Pons (tissue), 1 donor: ENCODE measurements at regions not wholly inside any gene's neighbourhood (a gene's known extent, or its start where the extent isn't known, plus 50 kb on each side); places are given as distances from the start of the nearest gene placed in this dataset.

Experiments used
- DNase-seq: peaks from one replicate; pipeline ENCODE4 v3.0.0-alpha.2; 2016; ENCODE audit warnings: low spot score

DNA sequence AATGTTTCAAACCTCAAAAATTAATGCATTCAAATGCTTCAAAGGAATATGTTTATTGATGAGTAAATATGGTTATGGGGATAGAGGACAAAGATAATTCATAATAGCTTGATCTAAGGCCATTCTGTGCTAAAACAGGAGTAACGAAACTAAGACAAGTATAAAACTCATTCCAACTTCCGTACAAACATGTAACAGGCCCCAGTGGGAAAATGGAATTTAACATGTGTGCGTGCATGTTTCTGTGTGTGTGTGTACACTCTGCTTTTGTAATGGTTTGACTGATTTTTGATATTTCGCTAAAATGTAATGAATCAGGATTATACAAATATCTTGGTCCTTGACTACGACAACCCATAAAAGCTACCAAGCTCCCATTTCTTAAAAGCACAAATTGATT lies 91.0 kb downstream of the KLF12 start:
- DNase-seq = no peak

DNA sequence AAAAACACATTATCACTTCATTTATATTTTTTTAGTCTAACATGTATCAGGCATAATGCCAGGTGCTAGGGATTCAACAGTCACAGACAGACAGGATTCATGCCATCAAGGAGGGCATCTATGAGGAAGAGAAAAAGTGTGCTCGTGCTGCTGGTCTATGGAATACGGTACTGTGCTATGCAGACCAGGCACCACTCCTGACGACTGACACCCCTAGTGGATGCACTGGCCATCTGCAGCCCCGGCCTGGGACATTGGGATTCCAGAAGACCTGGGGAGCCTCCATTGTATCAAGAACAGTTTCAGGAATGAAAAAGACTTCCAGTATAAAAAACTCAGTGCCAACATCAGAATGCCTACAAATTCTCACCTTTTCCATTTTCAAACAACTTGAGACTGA lies 94.0 kb downstream of the KLF12 start:
- no peak for DNase-seq

DNA sequence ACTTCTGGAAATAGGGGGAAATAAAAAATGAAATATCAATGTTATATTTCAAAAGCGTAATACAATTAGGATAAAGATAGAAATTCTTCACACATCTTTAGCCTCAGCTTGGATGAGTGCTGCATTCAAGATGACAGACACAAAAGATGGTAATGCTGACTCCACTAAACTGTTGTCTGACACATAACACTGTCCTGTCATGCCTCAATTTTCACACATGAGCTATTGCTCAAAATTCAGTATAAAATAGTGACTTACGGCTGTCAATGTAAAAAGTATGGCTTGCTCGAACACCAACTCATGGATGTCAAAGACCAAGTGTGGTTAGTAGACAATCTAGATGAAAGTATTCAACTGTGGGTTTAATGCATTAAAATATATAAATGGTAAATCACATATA lies 94.5 kb downstream of the KLF12 start:
- no peak for DNase-seq

DNA sequence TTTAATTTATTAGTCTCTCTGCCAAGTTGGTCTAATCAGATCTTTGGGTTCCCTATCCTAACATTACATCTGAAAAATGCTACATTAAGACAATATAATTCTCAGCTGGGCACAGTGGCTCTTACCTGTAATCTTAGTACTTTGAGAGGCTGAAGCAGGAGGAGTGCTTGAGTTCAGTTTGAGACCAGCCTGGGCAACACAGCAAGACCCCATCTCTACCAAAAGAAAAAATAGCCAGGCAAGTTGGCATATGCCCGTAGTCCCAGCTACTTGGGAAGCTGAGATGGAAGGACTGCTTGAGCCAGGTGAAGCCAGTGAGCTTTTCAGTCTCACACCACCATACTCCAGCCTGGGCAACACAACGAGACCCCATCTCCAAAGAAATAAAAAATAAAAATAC lies 95.0 kb downstream of the KLF12 start:
- no peak for DNase-seq

DNA sequence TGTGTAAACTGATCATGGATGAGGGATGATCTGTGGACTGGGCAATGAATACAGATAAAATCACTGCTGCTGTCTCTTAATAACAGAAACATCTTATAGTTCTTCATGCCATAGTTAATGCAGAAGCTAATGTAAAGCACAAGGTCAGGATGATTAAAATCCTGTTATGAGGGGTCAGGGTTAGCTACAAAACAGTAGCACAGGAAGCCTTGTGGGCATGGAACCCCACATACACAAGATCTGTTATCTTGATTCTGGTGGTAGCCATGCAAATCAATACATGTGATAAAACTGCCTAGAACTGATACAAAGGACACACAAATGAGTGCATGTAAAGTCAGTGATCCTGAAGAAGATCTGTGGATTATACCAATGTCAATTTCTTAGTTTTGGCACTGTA lies 96.4 kb downstream of the KLF12 start:
- no peak for DNase-seq

DNA sequence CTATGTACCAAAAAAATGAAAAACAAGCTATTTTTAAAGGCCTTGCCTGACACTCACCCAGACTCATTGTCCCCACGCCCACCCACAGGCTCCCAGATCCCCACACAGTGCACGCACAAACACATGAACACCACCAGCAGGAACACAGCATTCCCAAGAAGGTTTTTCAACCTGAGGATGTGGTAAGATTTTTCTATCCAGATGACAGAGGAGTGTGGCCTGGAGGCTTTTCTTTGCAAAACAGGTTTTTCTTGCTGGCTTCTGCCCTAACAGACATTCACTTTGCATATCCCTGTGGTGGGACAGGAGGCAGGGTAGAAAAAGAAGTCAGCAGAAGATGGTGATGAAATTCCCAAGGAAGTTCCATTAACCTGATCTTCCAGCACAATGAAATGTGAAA lies 97.8 kb downstream of the KLF12 start:
- DNase-seq = no peak

DNA sequence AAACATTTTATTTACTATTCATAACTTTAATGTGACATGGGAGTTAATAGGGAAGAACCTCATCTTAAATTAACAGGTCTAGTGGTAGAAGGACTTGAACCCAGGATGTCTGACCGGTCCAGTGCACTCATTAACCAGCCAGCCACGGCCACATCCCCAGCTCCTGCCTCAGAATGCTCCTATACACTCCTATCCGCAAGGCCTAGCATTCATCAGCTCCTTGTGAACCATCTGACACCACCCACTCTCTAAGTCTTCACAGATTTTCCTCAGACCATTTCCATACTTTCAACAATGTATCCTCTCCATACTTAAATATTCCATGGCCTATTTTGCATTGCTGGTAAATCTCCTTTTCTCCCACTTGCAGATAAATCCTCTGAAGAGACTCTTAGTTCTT lies 98.3 kb downstream of the KLF12 start:
- DNase-seq = no peak

DNA sequence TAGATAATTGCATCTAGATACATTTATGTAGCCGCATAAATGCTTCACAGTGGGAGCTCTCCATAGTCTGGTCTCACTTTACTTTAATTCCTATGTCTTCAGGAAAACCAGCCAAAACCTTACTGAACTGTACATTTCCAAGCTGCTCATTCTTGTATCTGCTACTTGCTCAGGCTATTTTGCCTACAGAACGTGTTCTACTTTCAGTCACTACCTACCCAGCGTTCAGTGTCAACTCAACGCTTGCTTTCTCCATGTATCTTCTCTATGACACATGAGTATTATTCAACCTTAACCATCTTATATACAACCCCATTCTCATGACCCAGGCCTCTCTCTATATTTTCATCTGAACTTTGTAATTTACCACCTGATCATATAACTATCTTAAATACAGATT lies 101.9 kb downstream of the KLF12 start:
- no peak for DNase-seq

DNA sequence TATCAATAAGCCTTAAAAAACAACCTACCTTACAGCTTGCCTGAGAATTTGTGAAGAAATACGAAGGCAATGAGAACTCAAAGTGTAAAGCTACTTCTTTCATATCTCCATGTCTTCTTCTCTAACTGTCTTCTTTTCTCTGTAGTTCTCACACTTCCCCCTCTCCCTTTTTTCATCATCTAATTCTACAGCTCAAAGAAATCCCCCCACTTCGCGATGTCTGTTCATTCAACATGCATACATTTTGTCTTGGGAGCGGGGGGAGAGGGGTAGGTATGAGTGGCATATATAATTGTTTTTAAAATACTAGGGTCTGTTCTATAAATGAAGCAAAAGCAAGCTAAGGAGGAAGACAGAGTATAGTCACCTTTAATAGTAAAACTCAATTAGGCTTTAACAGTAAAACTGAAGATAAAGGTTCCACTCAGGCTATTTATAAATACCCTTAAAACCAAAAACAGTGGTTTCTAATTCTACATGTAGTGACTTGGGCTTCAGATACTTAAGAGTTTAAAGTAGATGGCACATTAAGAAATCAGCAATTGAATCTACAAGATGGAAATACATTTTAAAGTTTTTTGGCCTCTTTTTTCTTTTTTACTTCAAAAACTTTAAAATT lies 106.9 kb downstream of the KLF12 start:
- no peak for DNase-seq

DNA sequence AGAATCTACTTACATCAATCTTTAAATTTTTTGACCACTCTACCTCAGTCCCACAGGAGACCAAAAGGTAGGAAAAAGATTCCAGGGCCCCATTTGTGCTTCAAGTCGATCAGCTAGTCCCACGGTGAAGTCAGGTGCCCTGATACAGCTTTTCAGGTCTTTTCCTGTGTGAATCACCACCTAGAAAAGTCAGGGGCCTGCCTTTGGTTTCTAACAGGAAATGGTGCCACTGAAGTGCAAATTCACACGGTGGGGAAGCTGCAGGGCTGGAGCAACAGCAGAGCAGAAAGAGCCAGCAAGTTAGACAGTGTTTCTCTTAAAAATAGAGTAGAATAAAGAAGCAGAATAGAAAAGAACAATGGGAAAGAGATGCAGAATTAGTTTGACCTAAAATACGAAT lies 107.5 kb downstream of the KLF12 start:
- DNase-seq = peak; percentile 26

DNA sequence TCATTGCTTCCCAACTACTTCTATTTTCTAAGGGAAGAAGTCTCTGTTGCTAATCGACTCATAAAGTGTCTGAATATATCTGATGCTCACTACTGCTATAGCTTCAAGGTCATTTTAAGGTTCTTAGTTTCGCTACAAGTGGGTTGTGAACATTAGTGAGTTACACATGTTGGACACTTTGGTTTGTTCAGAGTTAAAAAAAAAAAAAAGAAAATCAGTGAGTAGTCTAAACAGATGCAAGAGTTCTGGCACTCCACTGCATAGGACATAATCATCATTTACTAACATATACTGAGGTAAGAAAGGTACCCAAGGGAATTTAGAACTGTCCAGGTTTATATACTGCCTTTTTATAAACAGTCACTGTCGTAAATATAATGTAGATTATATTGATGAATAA lies 108.8 kb downstream of the KLF12 start:
- DNase-seq = no peak

DNA sequence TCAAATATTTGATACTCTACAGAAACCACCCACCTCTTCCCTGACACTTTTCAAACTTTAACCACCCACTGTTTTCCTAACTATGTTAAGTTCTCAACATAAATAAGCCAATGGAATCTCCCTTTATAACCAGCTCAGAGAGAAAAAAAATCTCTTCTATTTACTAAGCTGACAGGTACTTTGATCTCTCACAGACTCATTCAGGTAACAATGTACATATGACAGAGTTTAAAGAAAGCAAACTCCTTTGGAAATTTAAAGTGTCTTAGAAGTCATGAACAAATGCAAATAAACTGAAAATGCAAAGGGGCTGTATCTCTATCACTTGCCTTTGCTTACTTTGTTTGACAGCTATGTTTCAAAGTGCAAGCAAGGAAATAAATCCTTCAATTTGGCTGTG lies 109.3 kb downstream of the KLF12 start:
- no peak for DNase-seq

DNA sequence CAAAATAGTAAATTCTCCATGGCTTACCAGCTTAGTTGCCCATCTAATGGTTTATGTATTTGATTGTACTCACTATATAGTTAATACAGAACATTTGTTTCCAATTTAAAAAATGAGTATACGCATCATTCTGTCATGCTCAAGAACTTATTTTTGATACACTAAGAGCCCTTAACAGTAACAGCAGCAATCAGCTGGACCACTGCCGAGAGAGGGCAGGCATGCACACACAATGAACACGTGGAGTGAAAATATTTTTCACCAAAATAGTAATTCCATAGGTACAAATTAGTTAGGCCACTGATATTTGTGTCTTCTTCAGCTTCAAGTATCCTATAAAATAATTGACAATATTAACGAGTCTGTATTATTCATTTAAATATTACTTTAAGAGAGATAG lies 109.9 kb downstream of the KLF12 start:
- DNase-seq = no peak

DNA sequence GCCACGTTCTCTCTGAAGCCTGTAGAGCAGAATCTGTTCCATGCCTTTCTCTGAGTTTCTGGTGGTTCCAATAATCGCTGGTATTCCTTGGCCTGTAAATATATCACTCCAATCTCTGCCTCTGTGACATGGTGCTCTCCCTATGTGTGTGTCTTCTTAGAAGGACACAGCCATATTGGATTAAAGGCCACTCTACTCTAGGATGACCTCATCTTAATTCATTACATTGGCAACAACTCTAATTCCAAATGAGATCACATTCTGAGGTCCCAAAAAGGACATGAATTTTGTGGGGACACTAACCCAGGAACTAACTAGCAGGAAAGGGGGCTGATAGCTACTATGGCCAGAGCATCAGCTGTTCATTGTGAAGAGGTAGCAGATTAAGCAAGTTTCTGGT lies 110.7 kb downstream of the KLF12 start:
- DNase-seq = no peak

DNA sequence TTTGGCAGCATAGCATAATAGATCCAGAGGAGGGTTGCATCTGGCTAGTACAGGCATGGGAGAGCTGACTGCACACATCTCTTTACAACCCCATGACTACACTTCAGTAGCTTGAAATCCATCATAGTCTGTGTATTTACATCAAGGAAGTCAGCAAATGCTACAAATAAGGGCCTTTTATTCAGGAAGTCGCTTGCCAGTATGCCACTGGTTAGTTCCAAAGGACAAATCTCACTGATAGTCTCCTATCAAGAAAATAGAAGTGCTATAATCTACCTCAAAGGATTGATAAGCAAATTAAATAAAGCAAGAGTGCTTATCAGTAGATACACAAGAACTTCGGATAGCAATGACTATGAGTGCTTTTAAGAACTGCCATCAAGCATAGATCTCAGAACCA lies 112.7 kb downstream of the KLF12 start:
- DNase-seq = no peak

DNA sequence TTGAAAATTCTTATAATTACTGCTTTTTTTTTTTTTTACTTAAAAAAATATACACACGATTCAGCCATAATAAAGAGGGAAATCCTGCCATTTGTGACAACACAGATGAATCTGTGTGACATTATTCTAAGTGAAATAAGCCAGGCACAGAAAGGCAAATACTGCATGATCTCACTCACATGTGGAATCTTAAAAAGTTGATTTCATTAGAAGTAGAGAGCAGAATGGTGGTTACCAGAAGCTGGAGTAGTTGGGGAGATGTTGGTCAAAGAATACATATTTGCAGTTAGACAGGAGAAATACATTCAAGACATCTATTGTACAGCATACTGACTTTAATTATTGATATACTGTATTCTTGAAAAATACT lies 116.2 kb downstream of the KLF12 start:
- no peak for DNase-seq

DNA sequence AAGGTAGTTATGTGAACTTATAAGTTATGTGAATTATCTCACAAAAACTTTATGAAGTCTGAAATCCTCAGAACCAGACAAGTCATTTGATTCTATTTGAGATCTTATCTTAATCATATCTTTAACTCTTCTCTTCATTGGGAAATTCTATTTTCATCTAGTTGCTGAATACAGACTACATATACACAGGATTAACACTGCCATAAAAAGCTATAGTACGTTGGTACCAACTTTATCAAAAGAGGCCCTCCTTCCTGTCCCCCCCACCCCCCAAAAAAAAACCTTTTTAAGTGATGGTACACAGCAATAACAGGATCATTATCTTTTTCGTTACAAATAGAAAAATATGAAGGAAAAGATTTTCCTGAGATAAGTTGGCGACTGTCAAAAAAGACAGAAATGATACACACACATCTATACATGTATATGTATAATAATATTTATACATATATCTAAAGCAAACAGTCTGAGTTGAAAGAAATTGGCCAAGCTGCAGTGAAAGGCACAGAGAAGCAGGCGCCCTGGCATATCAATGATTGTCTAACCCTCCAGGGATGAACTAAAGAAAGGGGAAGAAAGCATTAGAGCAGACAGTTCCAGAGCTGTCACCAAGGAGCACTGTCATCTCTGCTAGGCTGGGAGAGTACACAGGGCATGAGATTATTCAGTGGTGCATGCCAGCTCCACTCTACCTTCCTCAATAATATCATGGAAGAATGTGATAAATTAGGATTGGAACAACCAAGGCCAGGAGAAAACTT lies 116.7 kb downstream of the KLF12 start:
- DNase-seq = no peak

DNA sequence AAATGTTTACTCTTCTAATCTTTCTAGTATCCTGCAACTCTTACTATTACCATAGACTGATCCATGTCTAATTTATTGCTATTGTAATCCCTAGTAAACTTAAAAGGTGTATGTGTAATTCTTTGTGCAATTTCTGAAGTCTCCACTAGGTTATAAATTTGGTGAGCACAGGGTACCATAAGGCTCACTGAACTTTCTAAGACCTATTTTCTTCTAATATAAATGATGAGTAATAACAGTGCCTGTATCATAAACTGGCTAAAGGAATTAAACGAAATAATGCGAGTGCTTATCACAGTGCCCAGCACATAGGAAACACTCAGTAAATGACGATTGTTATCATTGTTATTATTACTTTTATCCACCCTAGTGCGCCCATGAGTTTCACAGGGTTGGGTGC lies 119.1 kb downstream of the KLF12 start:
- no peak for DNase-seq

DNA sequence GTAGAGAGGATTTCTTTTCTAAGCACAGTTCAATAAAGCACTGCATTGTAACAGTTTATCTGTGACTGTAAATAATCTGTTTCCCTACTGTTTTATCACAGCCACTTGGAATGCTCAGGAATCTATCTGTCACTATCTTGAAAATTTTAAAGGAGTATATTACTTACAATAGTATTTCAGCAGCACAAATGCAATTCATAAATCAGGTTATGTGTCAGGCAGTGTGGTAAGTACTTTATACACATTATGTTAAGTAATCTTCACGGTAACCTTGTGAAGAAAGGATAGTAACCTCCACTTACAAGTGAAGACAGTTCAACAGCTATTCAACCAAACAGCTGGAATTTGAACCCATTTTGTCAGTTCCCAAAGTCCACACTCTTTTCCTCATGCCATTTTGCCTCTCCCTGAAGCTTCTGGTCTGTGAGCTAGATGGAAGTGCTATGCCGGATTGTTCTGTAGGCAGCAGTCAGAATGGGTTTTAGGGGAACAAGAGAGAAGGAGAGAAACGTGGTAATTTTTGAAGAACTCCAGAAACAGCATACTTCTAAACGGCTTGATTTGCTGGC lies 125.0 kb downstream of the KLF12 start:
- no peak for DNase-seq

DNA sequence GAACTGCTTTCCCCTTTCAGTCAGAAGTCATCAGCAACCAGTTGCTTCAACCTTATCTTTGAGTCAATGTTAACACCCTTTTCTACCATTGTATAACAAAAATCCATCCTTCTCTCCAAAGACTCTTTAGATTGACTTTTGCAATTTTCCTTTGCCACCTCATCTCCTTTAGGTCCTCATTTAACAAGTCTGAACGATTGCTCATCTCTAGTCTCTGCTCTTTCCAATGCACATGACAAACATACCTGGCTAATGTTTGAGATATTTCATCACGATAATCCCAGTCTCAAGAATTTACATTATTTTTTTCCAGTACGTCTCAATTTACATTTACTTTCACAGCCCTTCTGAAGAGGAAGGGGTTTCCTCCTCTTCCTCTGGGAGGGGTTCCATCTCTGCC lies 127.5 kb downstream of the KLF12 start:
- no peak for DNase-seq

DNA sequence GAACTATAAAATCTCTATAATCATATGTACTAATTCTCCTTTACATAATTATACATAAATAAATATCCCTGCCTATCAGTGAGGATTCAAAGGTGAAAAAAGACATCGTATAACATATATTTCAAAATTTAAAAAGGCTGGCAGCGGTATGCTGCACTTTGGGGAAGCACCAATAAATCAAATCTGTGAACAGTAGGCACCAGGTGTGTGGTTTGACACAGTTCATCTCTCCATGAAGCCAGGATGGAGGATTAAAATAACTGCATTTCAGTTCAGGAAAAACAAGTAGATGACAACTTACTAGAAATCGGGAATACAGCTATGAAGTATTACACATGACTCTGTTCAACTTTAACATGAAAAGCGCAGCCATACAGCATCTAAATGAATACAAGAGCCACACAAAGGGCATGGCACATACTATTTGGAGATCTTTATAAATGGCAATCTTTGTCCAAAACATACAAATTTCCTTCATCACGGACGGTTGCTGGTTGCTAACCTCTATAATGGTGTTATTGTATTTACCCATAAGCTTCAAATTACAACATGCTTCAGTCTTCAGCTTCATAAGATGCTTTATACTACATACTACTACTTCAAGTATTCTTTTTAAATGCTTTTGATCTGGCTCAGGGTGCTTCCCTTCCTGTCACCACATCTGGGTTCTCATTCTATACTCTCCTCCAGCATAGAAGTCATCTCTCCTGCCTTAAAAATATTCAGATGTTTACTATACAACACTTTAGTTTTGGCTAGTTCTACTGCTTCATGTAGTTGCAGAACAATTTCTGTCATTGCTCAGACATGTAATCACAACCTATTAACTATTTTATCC lies 128.7 kb downstream of the KLF12 start:
- DNase-seq = no peak

DNA sequence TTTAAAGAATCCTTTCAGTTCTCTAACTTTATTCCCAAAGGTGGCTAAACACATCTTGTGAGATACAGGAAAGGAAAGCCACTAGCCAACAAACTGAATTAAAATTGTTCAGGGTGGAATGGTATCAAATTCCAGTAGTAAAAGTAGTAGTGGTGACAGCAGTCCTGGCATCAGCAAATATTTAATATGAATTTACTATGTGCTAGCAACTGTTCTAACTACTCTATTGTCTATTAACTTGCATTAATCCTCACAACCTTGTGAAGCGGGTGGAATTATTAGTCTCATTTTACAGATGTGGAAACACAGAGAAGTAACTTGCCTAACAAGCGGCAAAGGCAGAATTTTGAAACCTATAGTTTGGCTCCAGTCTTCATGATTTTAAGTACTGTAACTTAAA lies 130.1 kb downstream of the KLF12 start:
- no peak for DNase-seq

DNA sequence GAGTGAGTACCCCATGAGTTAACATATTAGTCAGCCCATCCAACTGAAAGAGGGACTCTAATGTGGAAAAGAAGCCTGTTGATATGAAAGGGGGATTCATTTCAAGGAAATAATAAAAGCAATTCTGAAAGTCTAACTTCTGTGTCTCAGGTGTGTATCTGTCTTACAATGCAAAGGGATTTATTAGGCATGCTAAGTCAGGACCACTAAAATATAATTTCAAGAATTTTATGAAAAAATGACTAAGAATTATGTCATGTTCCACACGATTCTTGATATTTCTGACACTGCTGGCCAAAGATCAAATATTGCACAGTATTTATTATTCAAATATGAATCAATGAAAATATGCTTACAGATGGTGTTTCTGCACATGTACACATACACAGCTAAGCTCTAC lies 130.8 kb downstream of the KLF12 start:
- DNase-seq = no peak
